SK-N-MC (cell line): ENCODE measurements at regions not wholly inside any gene's neighbourhood (a gene's known extent, or its start where the extent isn't known, plus 50 kb on each side); places are given as distances from the start of the nearest gene placed in this dataset.
"Not testable (repeated sequence)": the region's sequence is repeated elsewhere in the genome, so short reads cannot be mapped to it uniquely, and the experiment has no call there.

Experiments
- DNase-seq: peaks from one replicate; pipeline ENCODE4 v3.0.0-alpha.2; 2011; ENCODE audit warnings: low read depth, low spot score
- H3K27ac ChIP-seq: fragments of 200-600 bp; sonication (generic); 2 replicates; pipeline ENCODE4 v1.5.1; 2016; ENCODE audit warnings: mixed run types
- H3K36me3 ChIP-seq: fragments of 200-600 bp; sonication (generic); 2 replicates; pipeline ENCODE4 v1.6.1; 2017; ENCODE audit warnings: antibody characterized with exemption, low read length, mixed read lengths; ENCODE audit not compliant: insufficient read depth
- H3K4me3 ChIP-seq: fragments of 200-600 bp; sonication (generic); 2 replicates; pipeline ENCODE4 v1.5.1; 2016
- H3K9ac ChIP-seq: fragments of 200-600 bp; sonication (generic); 2 replicates; pipeline ENCODE4 v1.8.0; 2017; ENCODE audit warnings: mixed run types, mixed read lengths; ENCODE audit not compliant: insufficient read length
- H3K9me3 ChIP-seq: fragments of 200-600 bp; sonication (generic); 2 replicates; pipeline ENCODE4 v1.6.1; 2017; ENCODE audit warnings: low read depth, mild to moderate bottlenecking, antibody characterized with exemption, low read length, moderate library complexity, mixed read lengths
- EZH2 ChIP-seq: fragments of 200-600 bp; sonication (generic); IDR thresholded peaks from one replicate; pipeline ENCODE4 v1.6.1; 2017; ENCODE audit warnings: antibody characterized with exemption
- FOXP2 ChIP-seq: optimal IDR thresholded peaks from 2 replicates; pipeline ENCODE3; 2011; ENCODE audit warnings: mild to moderate bottlenecking, moderate library complexity; ENCODE audit not compliant: insufficient read depth; ENCODE audit errors: extremely low read length, control extremely low read depth
- POLR2AphosphoS5 ChIP-seq: IDR thresholded peaks from 2 replicates; pipeline ENCODE4 v1.6.1; 2012; ENCODE audit warnings: mild to moderate bottlenecking, low read depth, low read length, borderline replicate concordance

DNA sequence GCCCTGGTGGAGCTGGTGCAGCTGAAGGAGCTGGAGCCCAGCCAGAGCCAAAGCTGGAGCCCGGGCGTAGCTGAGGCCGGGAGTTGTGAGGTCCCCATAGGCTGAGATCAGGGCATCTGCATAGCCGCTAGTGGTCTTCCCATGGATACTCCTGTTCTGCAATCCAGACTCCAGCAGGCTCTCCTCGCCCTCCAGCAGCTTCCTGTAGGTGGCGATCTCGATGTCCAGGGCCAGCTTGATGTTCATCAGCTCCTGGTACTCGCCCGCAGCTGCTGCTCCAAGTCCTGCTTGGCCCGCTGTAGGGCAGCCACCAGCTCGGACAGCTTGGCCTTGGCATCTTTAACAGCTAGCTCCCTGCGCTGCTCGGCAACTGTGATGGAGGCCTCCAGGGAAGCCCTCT is 966.1 kb downstream of the FSCB start:
- DNase-seq = no peak
- H3K9ac ChIP-seq = no peak overlapping the region
- no peaks in the 10 kb centered on the region for H3K36me3 ChIP-seq
- no peaks in the 10 kb centered on the region for H3K9me3 ChIP-seq
- TF ChIP-seq POLR2AphosphoS5 = no peak
- TF ChIP-seq EZH2 = no peak
- TF ChIP-seq FOXP2 = no peak
- no peak overlapping the region for H3K4me3 ChIP-seq
- no peak overlapping the region for H3K27ac ChIP-seq

DNA sequence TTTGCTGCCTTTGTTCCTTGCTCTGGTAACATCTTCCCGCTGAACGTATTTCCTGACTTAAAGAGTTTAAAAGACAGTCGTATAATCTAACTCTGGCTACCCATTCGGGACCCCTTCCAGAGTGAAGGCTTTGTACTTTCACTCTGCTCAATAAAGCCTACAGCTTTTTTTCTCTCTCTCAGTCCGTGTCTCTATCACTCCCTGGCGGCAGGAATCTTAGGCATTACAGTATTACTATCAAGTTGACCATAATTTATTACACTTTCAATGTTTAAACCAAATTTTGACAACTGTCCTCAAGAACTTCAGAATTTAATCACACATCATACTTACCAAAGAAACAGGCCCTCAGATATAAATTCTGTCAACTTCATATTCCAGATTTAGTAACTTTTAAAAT is 967.9 kb downstream of the FSCB start:
- DNase-seq = no peak

DNA sequence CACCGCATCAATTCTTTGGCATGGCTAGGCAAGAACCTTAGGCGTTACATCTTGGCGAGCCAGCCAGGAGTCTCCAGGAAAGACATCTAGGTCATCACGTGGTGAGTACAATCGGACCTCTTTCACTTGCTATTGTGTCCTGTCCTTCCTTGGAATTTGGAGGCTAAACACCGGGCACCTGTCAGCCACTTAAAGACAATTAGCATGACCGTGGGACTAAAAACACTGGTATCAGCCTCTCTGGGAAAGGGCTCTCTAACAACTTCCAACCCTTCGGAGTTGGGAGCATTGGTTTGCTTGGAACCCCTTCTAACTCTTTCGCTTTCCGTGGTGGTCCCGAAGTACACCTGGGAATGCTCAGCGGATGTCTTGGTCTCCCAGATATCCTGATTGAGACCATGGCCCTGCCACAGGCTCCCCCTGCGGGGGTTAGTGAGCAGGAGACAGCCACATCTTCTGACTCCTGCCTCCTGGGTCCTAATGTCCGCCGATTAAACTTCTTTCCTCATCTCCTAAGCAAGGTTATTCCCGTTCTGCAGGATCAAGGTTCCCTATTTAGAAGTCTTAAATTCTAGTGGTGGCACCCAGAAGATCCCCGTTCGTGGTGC is 971.7 kb downstream of the FSCB start:
- H3K9me3 ChIP-seq = no peaks in the 10 kb centered on the region
- no peak overlapping the region for H3K27ac ChIP-seq
- H3K9ac ChIP-seq = no peak overlapping the region
- DNase-seq = no peak
- no peak for TF ChIP-seq FOXP2
- no peak for TF ChIP-seq POLR2AphosphoS5
- TF ChIP-seq EZH2 = no peak
- H3K4me3 ChIP-seq = no peak overlapping the region
- no peaks in the 10 kb centered on the region for H3K36me3 ChIP-seq

More for the DNA sequence above, 967.9 kb downstream of the FSCB start:
- TF ChIP-seq EZH2 = no peak
- no peak overlapping the region for H3K27ac ChIP-seq
- no peak overlapping the region for H3K9ac ChIP-seq
- no peaks in the 10 kb centered on the region for H3K36me3 ChIP-seq
- H3K9me3 ChIP-seq = no peaks in the 10 kb centered on the region
- no peak overlapping the region for H3K4me3 ChIP-seq

DNA sequence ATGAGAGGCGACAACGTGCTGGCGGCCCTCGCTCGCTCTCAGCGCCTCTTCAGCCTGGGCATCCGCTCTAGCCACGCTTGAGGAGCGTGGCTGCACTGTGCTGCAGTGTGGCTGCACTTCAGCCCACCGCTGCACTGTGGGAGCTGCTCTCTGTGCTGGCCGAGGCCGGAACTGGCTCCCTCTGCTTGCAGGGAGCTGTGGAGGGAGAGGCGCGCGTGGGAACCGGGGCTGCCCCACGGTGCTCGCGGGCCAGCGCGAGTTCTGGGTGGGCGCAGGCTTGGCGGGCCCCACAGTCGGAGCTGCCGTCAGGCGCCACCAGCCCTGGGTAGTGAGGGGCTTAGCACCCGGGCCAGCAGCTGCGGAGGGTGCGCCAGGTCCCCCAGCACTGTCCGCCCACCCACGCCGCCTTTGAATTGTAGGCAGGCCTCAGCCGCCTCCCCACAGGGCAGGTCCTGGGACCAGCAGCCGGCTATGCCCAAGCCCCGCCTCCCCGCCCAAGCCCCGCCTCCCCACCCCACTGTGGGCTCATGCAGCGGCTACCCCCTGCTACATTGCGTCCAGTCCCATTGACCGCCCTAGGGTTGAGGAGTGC is 974.2 kb downstream of the FSCB start:
- DNase-seq = no peak
- H3K27ac ChIP-seq = no peak overlapping the region
- H3K9me3 ChIP-seq = no peaks in the 10 kb centered on the region
- no peaks in the 10 kb centered on the region for H3K36me3 ChIP-seq
- no peak overlapping the region for H3K9ac ChIP-seq
- no peak for TF ChIP-seq EZH2
- TF ChIP-seq POLR2AphosphoS5 = no peak
- TF ChIP-seq FOXP2 = no peak
- H3K4me3 ChIP-seq = no peak overlapping the region

DNA sequence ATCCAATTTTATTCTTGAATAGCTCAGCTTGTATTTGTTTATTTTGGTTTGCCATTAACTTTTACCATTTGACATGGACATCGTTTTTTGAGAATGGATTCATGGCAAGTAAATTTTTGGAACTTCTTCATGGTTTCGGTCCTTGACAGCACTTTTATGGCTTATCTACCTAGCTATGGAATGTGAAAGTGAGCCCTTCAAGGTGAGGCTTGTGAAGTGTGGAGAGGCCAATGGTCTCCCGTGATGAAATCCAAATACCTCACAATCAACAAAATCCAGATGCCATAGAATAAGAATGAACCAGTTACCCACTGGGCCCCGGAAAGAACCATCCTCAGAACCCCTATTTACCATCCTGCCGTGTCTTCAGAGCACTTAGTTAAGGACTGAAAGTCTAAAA is 978.8 kb downstream of the FSCB start:
- Histone ChIP-seq H3K9ac (no peak overlapping the region), H3K9me3 (no peaks in the 10 kb centered on the region), H3K27ac (no peak overlapping the region), H3K36me3 (no peaks in the 10 kb centered on the region), H3K4me3 (no peak overlapping the region)
- TF ChIP-seq POLR2AphosphoS5 (no peak), EZH2 (no peak), FOXP2 (no peak)
- DNase-seq = no peak

DNA sequence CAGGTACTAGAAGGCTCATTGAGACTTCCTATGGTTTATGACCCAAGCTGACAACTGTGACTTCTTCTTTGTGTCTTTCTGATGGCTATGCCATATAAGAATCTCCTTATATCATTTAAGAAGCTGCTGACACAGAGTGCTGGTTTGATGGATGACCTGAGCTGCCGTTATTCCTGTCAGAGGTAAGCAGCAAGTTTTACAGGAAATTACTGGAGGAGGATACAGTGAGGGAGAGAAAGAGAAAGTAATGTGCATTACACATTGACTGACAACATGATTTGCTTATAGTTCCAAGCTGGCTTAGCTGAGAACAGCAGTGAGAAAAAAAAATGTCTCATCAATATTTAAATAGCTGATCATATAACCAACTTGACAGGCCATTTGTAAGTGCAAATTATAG is 981.4 kb downstream of the FSCB start:
- no peak overlapping the region for H3K27ac ChIP-seq
- H3K4me3 ChIP-seq = no peak overlapping the region
- TF ChIP-seq POLR2AphosphoS5 (no peak), FOXP2 (no peak)
- H3K9ac ChIP-seq = no peak overlapping the region
- no peaks in the 10 kb centered on the region for H3K36me3 ChIP-seq
- DNase-seq = no peak
- no peaks in the 10 kb centered on the region for H3K9me3 ChIP-seq

DNA sequence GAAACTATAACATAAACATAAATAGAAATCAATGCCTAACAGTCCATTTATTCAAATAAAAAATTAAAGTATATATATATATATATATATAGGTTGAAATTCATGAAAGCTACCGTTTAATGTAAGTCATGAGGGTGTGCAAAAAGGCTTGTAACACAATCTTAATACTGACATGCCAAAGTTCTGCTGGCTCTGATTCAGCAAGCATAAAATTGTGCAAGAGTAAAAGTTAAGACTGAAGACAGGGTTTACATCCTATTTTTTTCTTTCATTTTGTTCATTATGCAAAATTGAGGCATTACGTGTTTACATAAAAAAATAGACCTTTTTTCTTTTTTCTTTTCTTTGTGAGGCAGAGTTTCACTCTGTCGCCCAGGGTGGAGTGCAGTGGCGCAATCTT is 984.2 kb downstream of the FSCB start:
- H3K4me3 ChIP-seq = no peak overlapping the region
- TF ChIP-seq FOXP2 = no peak
- TF ChIP-seq EZH2 = no peak
- no peak for TF ChIP-seq POLR2AphosphoS5
- no peaks in the 10 kb centered on the region for H3K36me3 ChIP-seq
- no peak for DNase-seq
- no peaks in the 10 kb centered on the region for H3K9me3 ChIP-seq
- H3K27ac ChIP-seq = no peak overlapping the region
- H3K9ac ChIP-seq = no peak overlapping the region

DNA sequence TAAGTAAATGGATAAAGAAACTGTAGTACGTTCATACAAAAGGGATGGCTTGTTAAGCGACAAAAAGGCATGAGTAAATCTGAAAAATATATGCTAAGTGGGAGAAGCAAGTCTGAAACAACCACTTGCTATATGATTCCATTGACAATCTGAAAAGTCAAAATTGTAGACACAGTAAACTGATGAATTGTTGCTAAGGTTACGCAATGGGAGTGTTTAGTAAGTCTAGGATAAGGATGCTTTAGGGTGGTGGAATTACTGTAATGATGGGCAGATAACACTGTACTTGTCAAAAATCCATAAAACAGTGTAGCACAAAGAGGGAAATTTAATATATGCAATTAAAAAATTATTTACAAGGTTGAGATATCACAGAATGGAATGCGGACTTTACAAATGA is 984.9 kb downstream of the FSCB start:
- TF ChIP-seq EZH2 = no peak
- TF ChIP-seq FOXP2 = no peak
- no peak for TF ChIP-seq POLR2AphosphoS5
- H3K4me3 ChIP-seq = no peak overlapping the region
- H3K9ac ChIP-seq = no peak overlapping the region
- no peak overlapping the region for H3K27ac ChIP-seq
- no peaks in the 10 kb centered on the region for H3K36me3 ChIP-seq
- no peaks in the 10 kb centered on the region for H3K9me3 ChIP-seq
- no peak for DNase-seq

DNA sequence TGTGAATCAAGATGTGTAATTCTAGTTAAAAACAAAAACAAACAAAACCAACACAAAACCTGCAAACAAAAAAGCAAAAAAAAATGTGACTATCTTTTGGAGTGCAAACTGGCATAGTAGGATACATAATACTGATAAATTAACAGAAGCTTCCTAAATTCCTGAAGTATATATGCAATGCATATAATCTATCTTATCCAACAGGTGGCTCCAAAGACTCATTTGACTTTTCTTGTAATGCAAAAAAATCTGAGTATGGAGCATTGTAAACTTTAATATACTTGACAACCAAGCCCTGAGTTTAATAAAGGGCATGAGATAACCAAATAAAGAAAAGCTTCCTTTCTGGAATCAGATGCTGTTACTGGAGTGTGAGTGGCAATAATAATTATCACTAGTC is 1003.6 kb downstream of the FSCB start:
- 0 out of 2 replicates have a peak overlapping the region, but pooled peaks have one; percentile 5 for H3K27ac ChIP-seq
- no peaks in the 10 kb centered on the region; the same call in 1 of the 2 replicates for H3K9me3 ChIP-seq
- no peak for TF ChIP-seq FOXP2
- TF ChIP-seq POLR2AphosphoS5 = no peak
- no peak for TF ChIP-seq EZH2
- H3K36me3 ChIP-seq = no peaks in the 10 kb centered on the region
- H3K9ac ChIP-seq = no peak overlapping the region
- H3K4me3 ChIP-seq = no peak overlapping the region
- DNase-seq = no peak

DNA sequence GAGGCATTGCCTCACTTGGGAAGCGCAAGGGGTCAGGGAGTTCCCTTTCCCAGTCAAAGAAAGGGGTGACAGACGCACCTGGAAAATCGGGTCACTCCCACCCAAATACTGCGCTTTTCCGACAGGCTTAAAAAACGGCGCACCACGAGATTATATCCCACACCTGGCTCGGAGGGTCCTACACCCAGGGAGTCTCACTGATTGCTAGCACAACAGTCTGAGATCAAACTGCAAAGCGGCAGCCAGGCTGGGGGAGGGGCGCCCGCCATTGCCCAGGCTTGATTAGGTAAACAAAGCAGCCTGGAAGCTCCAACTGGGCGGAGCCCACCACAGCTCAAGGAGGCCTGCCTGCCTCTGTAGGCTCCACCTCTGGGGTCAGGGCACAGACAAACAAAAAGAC is 1014.7 kb downstream of the FSCB start:
- DNase-seq, H3K4me3 ChIP-seq, H3K9me3 ChIP-seq, H3K27ac ChIP-seq, H3K36me3 ChIP-seq, H3K9ac ChIP-seq: not testable (repeated sequence)
